HG03457 (cell line): ENCODE measurements at regions not wholly inside any gene's neighbourhood (a gene's known extent, or its start where the extent isn't known, plus 50 kb on each side); places are given as distances from the start of the nearest gene placed in this dataset.

ENCODE experiments used
- ATAC-seq: cut with Tn5 transposase; IDR thresholded peaks from one replicate; pipeline ENCODE4 v1.9.1; 2021; ENCODE audit warnings: moderate number of reproducible peaks; ENCODE audit not compliant: unreplicated experiment

DNA sequence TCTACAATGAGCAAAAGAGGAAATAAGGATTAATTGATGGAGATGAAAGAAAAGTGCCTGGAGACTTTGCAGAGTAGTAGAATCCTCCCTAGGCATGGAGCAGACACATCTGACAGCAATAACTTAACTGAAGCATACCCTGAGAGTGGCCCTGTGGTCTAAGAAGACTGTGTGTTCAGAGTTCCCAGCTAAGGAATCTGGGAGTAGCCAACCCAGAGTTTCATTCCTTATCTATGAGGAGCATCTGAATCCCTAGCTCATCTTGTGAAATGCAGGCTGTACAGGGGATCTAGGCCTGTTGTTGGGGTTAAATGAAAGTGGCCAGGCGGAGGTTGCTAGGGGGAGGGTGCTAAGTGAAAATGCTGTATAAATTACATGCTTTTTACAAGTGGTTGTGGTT is 233.1 kb upstream of the FBXL7 start:
- no peak for ATAC-seq

DNA sequence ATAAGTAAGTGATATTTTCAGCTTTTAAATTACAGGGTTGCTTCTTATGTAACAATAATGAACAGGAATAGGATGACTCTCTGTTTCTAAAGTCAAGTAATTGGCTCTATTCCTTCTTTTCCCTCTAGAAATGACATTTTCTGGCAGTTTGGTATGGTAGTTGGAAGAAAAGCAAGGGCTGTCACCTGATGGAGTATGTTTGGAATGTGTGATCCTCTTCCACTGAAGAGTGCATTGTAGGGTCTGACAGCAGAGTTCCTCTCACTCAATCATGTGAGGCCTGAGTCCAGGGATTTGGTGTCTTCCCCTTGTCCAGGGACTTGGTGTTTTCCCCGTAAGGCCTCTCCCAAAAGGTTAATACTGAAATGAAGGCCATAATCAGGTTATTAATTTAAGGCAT is 233.8 kb upstream of the FBXL7 start:
- ATAC-seq = no peak

DNA sequence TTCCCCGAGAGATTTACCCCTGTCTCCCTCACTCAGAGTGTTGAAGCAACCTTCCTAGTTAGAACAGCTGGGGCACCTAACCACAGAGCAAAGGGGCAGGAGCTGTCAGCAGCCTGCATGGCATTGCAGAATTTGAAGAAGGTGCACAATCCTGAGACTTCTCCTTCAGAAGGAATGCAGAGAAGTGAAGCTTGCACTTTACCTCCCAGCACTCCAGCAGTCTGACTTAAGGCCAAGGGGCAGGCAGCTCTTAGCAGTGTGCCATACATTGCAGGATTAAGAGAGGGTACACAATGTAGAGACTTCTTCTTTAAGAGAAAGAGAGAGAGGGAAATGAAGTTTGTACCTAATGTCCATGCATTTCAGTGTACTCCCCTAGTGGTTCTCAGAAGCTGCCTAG is 236.0 kb upstream of the FBXL7 start:
- ATAC-seq = no peak

DNA sequence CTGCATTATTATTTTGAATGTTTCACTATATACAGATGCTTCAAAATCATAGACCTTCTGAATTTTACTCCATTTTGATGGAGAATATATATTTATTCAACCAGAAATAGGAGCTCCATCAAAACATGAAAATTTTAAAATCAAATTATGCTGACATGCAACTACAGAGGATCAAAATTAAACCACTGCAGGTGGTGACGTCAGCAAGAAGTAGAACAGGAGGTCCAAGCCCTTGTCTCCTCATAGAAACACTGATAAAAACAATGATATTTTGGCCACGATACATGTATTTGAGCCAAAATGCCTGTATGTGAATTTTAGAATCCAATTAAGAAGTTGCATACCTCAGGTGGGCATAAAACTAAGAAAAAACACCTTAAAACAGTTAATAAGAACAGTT is 236.6 kb upstream of the FBXL7 start:
- no peak for ATAC-seq

DNA sequence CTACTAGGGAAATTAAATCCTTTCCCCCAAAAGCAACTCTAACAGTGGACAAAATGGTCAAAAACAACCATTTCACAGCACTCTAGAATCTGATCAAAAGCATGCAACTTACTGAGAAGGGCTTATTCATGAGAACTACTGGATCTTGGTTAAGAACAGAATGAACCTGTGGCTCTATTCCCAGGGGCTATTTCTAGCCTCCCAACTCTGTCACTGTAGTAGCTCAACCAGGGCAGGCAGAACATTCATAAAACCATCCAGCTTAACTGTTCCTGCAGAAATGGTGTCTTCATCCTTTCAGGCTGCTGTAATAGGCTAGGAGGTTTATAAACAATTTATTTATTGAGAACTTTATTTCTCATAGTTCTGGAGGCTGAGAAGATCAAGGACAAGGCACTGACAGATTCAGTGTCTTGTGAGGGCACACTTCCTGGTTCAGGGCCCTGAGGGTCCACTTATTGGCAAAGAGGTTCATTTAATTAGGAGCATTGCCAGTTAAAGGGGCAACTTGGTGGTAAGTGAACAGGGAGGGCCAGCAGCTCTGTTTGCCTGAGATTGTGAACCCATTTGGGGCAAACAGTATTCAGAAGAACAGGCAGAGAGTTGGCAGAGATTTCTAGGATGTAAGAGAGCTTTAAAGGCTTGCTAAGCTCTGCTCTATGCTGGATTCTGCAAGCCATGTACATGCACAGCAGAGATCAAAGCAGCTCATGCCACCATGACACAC is 238.5 kb upstream of the FBXL7 start:
- ATAC-seq = no peak

DNA sequence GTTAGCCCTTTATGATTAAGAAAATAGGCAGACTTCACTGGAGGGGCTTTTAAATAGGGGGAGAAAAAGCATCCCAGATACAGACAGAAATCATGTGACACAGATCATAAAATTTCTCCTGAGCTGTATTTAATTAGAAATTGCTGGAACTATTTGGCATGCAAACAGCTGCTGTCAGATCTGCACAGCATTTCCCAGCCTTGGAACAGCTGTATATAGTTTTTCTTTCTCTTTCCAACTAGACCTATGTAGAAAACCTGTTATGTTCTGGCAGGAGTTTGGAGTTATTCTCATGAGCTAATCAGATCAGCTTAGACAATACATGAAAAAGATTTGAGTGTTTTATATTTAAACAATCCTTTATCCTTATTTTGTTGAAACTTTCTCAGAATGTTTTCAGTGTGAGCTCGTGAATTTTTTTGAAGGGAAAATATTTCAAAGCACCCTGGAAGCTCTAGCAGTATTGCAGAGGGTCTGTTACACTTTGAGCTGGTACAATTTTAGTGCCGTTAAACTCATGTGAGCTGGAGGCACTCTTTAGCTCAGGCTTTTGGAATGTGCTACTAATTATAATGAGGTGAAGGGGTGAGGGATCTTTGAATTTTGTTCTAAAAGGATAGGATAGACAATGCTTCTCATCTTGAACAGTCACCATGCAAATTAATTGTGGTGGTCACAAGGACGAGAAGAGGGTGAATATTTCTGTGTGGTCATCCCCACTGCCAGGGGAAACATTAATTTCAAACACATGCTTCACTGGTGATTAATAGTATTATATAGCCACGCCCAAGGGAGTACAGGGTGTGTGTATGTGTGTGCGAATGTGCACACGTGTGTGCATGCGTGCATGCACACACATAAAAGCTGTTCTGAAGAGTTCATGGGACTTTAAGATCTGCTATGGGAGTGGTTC is 239.4 kb upstream of the FBXL7 start:
- ATAC-seq = no peak

DNA sequence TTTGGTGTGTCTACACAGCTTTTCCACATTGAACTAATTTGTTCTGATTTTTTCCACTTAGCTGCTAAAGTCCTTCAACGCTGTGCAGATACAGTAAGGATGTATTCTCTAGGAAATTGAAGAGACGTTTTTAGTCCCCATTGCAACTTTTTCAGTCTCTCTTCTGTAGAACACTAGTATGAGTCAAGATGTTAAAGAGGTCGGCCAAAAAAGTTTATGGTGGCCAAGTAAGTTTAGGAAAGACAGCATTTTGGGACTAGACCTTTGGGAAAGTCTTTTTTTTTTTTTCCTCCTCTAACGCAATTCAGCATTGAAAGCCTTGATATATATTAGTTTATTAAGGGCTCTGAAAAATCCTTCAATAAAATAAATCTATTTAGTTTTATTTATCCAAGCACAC is 243.5 kb upstream of the FBXL7 start:
- ATAC-seq = no peak

DNA sequence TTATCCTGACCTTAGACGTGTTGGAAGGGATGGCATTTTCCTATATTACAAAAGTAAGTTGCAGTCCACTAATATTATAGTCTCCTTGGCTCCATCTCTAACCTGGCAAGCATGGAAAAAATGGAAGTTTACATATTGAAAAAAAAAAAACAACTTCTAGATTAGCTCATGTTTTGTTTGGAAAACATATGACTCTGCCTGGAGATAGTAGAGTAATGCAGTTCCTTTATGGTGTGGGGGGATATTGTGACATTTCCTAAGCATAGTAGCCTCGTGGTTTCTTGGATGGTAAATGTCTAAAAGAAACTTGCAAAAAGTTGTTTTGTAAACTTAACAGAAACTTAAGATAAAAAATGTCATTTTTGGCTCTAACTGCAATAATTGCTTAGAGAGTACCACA is 244.4 kb upstream of the FBXL7 start:
- ATAC-seq = no peak

DNA sequence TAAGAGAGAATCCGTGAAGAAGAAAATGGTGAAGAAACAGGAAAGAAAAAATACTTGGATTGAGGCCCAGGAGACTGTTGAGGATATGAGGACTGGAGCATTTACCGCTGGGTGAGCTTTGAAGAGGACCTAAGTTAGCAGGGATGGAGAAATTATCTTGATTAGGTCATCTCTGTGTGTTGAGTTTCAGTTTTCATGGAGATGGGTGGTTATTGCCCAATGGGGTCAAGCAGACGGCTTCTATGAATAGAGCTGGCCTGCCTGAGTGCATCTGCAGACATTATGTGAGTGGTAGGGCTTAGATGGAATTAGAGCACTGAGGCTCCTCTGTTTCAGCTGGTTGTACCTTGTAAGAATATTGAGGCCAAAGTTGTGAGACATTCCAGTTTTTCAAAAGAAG is 245.4 kb upstream of the FBXL7 start:
- no peak for ATAC-seq

DNA sequence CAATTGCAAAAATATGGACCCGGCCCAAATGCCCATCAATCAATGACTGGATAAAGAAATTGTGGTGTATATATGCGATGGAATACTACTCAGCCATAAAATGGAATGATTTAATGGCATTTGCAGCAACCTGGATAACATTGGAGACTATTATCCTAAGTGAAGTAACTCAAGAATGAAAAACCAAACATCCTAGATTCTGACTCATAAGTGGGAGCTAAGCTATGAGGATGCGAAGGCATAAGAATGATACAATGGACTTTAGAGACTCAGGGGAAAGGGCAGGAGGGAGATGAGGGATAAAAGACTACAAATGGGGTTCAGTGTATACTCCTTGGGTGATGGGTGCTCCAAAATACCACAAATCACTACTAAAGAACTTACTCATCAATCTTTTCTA is 247.6 kb upstream of the FBXL7 start:
- no peak for ATAC-seq

DNA sequence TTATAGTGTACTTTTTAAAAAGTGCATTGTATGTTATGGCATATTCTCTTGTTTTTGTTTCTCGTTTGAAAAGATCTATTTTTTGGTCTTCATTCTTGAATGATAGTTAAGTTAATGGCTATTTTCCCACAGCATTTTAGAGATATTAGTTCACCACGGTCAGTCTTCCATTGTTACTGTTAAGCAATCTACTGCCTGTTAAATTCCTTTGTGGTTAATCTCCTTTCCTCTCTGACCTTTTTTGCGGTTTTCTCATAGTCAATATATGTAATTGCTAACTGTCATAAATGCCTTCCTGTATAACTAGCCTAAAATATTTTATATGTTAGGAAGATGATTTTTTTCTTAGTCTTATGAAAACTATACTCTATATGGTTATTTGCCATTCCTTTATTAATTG is 250.8 kb upstream of the FBXL7 start:
- no peak for ATAC-seq

DNA sequence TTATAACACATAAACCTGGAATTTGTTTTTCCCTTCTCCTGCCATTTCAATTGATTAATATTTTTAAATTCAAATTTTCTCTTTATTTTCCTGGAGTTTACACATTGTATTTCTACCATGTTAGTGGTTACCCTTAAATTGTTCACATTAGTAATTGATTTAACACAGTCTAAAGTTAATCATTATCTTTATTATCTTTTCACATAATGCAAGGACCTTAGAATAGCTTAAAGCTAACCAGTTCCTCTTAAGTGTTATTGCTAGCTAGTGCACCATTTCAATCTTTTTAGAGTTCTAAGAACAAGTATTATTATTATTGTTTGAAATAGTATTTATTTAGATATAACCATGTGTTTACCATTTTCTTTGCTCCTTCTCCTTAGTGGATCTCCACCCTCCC is 251.2 kb upstream of the FBXL7 start:
- ATAC-seq = no peak

DNA sequence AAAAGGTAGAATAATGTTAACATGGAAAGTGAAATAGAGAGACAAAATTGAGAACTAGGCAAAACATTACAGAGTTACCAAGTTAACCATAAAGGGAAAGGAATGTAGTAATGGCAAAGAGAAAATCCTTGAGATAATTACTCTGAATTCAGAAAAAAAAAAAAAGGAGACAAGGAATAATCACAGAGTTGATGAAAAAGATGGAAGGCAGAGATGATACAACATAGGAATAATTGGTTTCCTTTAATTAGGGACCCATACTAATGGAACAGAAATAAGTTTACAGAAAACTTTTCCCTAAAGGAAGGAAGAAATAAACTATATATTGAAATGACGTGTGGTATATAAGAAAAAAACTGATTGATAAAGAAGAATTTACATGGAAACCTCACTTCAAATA is 254.1 kb upstream of the FBXL7 start:
- no peak for ATAC-seq

DNA sequence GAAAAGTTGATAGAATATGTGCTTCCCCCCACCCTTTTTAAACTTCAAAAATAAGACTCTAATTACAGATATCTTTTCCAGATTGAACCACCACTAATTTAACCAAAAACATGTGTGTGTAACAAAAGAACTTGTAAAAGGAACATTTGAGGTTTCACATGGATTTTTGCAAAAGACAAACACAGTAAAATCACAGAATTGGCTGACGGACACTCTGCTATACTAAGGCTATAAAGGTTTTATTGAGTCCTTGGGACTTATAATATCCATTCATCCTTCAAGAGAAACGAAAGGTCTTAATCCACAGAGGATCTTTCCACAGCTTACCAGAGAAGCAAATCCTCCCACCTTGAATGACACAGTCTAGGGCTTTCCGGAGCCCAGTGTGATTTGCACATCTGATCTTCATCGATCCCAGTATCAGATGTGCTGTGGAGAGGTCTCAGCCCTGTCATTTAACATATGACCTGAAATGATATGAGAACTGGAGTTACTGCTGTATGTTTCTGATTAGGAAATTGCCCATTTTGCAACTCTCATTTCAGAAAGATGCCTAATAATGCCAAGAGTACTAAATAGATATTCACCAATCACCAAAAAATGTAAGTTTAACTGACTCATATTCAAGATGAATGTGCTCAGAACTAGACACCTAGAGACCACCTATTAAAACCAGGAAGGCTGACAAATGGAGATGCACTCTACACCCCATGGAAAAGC is 256.5 kb upstream of the FBXL7 start:
- no peak for ATAC-seq

DNA sequence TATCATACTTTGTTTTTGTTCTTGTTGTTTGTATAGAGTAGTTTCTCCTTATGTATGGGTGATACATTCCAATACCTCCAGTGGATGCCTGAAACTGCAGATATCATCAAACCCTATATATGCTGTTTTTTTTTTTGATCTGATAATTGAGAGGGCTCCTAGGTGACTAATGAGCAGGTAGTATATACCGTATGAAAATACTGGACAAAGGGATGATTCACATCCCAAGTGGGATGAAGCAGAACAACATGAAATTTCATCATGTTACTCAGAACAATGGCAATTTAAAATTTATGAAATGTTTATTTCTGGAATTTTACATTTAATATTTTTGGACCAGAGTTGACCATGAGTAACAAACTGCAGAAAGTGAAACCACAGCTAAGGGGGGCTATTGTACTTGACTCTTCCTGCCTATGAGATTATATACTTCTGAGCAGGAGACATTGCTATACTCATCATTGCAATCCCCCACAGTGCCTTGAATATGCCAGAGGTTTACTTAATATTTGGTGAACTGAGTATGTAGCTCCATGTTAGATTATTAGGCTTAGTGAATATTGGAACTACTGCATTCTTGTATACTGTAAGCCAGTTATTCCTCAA is 258.7 kb upstream of the FBXL7 start:
- no peak for ATAC-seq

DNA sequence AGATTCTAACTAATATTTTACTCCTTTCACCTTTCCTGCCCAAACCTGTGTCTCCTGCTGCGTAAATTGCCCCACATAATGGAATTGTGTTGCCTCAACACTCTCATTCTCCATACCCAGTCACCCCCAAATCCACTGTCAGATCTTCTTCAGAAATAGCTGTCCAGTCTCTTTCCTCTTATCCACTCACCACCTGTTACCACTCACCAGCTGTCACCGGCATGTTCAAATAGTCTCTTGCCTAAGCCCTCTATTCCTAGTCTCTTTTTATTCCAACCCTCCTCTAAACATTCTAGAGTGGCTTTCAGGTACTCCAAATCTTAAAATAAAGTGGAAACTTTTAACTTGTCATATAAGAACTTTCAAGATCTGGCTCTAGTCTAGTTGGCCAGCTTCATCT is 262.0 kb upstream of the FBXL7 start:
- no peak for ATAC-seq

DNA sequence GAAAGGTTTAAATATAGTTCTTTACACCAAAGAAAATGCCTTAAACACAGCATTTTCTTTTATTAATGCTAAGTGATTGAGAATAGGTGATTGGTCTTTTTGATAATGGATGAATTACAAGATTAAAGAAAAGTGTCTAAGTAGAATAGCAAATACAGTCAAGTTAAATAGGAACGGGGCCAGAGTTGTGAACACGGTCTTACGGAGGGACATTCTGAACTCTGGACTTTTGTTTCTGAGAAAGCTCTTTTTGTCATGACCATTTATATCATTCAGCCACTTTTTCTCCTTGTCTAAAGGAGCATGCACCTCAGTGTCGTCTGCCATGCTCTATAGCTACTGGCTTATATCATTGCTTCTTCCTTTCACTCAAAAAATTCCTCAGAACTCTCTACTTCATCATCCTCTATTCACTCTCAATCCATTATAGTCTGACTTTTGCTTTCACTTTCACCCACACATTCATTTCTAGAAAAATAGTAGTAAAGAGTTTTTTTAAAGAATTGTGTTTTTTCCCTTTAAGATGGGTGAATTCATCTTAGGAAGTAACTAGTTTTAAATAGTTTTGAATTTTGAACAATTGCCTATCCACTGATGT is 263.0 kb upstream of the FBXL7 start:
- ATAC-seq = no peak

DNA sequence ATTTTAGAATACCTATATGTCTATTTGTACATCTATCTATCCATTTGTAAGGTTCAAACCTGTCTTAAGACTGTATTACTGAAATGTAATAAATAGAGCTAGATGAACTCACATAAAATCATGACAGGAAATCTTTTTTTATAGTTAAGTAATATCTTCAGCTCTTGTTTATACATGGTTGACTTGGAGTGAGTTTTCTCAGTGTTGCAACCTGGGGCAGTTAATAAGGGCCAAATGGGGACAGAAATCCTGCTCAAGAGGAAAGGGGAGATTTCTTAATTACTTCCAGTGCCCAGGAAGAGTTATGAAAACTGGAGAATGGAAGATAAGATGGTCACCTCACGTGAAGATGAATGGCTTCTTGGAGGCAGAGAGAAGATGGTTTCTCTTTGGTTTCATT is 265.1 kb upstream of the FBXL7 start:
- no peak for ATAC-seq

DNA sequence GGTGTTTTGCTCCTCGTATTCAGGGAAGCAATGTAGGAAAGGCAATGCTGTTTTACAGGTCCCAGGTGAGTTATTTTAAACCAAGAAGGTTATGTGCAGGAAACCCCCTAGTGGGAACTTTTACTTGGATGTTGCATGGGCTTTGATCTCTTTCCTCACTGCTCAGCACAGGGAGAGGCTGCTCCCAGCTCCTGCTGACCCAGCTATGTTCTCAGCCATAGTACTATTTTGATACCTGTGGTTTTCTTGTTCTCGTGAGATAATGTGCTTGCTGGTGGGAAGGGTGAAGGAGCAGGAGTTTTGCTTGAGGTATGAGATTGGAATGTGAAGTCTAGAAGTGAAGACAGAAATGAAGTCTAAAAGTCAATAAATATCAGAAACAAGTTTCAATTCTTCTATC is 265.6 kb upstream of the FBXL7 start:
- no peak for ATAC-seq

DNA sequence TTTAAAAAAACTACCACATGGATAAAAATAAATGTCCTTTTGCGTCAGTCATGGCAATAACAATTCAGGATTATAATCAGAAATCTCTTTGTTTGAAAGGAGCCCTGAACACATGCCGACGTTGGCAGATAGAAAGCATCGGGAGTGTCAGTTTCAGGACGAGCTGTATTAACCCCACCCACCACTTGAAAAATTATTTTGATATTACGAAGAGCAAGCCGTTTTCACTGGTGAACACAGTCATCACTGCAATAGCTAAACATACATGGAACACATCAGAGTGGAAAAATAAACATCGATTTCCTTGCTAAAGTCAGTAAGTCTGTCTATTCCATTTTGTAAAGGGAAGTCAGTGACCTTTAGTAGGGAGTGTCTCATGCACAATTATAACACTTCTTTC is 266.4 kb upstream of the FBXL7 start:
- ATAC-seq = no peak

DNA sequence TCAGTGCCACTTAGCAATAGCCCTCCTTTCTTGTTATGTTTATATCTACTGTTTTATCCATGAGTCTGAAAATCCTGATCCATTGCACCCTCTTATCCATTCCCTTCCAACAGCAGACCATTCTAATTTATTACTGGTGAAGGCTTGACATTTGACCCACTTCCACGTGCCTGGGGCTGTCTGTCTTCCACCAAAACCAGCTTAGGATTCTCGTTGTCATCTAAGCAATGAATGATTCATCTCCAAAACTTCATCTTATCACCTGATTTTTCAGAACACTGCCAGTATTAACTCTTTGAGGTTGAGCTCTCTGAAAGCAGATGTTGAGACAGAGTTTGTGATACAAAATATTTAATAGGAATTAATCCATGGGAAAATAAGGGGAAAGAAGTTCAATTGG is 277.8 kb upstream of the FBXL7 start:
- ATAC-seq = no peak
